Activated CD4-positive, alpha-beta T cell treated with anti-CD3 and anti-CD28 coated beads, Interleukin-2, amount 10 ng/mL, durations not matched to agents 7 days and 5 days (primary cell): ENCODE measurements at regions not wholly inside any gene's neighbourhood (a gene's known extent, or its start where the extent isn't known, plus 50 kb on each side); places are given as distances from the start of the nearest gene placed in this dataset.
"Not testable (repeated sequence)": the region's sequence is repeated elsewhere in the genome, so short reads cannot be mapped to it uniquely, and the experiment has no call there.

Source experiments
- CTCF ChIA-PET: fragments of 350-600 bp; sonication (Branson Sonifier 250); formaldehyde crosslinking; loops from one replicate; lab custom pipeline; 2021; ENCODE audit warnings: antibody characterized with exemption; lab: Charles Lee
- POLR2A ChIA-PET: fragments of 350-600 bp; sonication (Branson Sonifier 250); formaldehyde crosslinking; loops from one replicate; lab custom pipeline; 2021; ENCODE audit warnings: antibody characterized with exemption; lab: Charles Lee
- DNase-seq: peaks from one replicate; pipeline ENCODE4 v3.0.0-alpha.2; 2020
- H3K27ac Mint-ChIP-seq: one replicate; pipeline ENCODE4 v1.8.0; 2021; ENCODE audit warnings: mild to moderate bottlenecking, moderate library complexity, mixed read lengths
- H3K27me3 Mint-ChIP-seq: one replicate; pipeline ENCODE4 v1.8.0; 2021; ENCODE audit warnings: mixed read lengths
- H3K36me3 Mint-ChIP-seq: one replicate; pipeline ENCODE4 v1.8.0; 2021; ENCODE audit warnings: low read depth, mixed read lengths
- H3K4me1 Mint-ChIP-seq: one replicate; pipeline ENCODE4 v1.8.0; 2021; ENCODE audit warnings: mixed read lengths
- H3K4me3 Mint-ChIP-seq: one replicate; pipeline ENCODE4 v1.8.0; 2021; ENCODE audit warnings: mild to moderate bottlenecking, moderate library complexity, mixed read lengths
- H3K9me3 Mint-ChIP-seq: one replicate; pipeline ENCODE4 v1.8.0; 2021; ENCODE audit warnings: mixed read lengths

DNA sequence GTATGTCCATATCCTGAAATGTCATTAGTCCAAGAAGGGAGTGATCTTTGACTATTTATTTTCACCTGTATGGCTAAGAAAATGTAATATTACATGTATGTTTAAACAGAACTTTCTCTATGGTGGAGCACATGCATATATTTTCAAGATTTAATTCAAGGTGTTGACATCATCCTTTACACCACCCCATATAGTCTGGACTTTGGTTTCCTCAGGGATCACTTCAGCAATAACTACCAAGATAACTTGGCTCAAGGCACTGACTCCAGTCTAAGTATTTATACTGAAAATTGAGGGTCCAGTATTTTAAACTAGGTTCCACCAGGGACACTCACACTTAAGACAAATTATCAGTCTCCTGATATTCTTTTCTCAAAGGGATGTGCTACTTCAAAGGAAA is 660.6 kb downstream of the EFNB2 start:
- ChIA-PET CTCF (no interaction called here), POLR2A (no interaction called here)
- Mint-ChIP-seq H3K27me3 (no peaks in the 10 kb centered on the region), H3K4me3 (no peak overlapping the region), H3K27ac (no peak overlapping the region), H3K4me1 (no peaks in the 10 kb centered on the region), H3K36me3 (no peaks in the 10 kb centered on the region), H3K9me3 (no peaks in the 10 kb centered on the region)
- DNase-seq: no peak

GRCh38 chr13:105871768-105872167 is 663.7 kb downstream of the EFNB2 start:
- no peaks in the 10 kb centered on the region for H3K9me3 Mint-ChIP-seq
- H3K27me3 Mint-ChIP-seq: no peaks in the 10 kb centered on the region
- POLR2A ChIA-PET: no interaction called here
- CTCF ChIA-PET: no interaction called here
- H3K4me1 Mint-ChIP-seq: no peaks in the 10 kb centered on the region
- no peaks in the 10 kb centered on the region for H3K36me3 Mint-ChIP-seq
- no peak overlapping the region for H3K4me3 Mint-ChIP-seq
- H3K27ac Mint-ChIP-seq: no peak overlapping the region
- no peak for DNase-seq

DNA sequence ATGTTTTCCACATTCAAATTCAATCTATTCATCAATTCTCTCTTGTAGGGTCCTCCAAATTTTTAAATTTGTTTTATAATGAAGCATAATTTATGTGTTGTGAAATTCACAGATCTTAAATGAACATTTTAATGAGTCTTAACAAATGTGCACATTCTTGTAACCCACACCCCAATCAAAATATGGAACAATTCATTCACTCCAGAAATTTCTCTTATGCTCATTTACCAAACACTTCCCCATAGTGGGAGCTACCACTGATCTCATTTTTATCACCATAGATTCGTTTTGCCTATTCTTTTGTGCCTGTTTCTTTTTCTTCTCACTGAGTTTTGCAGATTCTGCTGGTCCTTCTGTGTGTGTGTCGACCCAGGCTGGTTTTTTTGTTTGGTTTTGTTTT is 664.1 kb downstream of the EFNB2 start:
- no peaks in the 10 kb centered on the region for H3K27me3 Mint-ChIP-seq
- ChIA-PET CTCF (no interaction called here), POLR2A (no interaction called here)
- H3K36me3 Mint-ChIP-seq: no peaks in the 10 kb centered on the region
- H3K27ac Mint-ChIP-seq: no peak overlapping the region
- no peak for DNase-seq
- H3K9me3 Mint-ChIP-seq: no peaks in the 10 kb centered on the region
- no peaks in the 10 kb centered on the region for H3K4me1 Mint-ChIP-seq
- no peak overlapping the region for H3K4me3 Mint-ChIP-seq

GRCh38 chr13:105863300-105863920 is 672.1 kb downstream of the EFNB2 start:
- POLR2A ChIA-PET: no interaction called here
- CTCF ChIA-PET: interaction anchor here (1.3 kb wide), 1 partner anchor 118 kb away, joined by 3 read pairs; no protein-coding TSS in a partner anchor
- Mint-ChIP-seq H3K36me3 (no peaks in the 10 kb centered on the region), H3K27me3 (no peaks in the 10 kb centered on the region), H3K9me3 (no peaks in the 10 kb centered on the region), H3K4me3 (no peak overlapping the region), H3K4me1 (no peaks in the 10 kb centered on the region), H3K27ac (no peak overlapping the region)
- no peak for DNase-seq

DNA sequence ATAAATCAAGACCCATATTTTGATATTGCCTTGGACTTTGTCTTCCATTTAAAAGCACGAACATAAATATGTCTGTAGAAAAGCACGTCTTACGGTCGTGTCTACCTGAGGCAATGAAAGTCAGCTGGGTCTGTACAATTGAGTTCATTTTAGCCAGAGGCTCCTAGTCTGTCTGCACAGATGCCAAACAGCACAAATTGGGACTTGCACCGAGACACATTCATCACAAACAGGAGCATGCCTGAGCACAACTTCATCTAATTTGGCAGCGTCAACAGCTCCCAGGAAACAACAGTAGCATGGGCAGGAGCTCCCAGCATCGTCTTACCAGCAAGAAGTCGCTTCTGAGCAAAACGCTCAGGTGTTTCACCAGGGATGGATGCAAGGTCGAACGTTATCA is 687.0 kb downstream of the EFNB2 start:
- CTCF ChIA-PET: no interaction called here
- Mint-ChIP-seq H3K9me3 (no peaks in the 10 kb centered on the region), H3K4me3 (no peak overlapping the region)

GRCh38 chr13:105847527-105848291 is 687.8 kb downstream of the EFNB2 start:
- no peaks in the 10 kb centered on the region for H3K9me3 Mint-ChIP-seq
- ChIA-PET CTCF (no interaction called here), POLR2A (no interaction called here)
- H3K4me1 Mint-ChIP-seq: no peaks in the 10 kb centered on the region
- no peak for DNase-seq
- H3K36me3 Mint-ChIP-seq: no peaks in the 10 kb centered on the region
- no peaks in the 10 kb centered on the region for H3K27me3 Mint-ChIP-seq
- no peak overlapping the region for H3K4me3 Mint-ChIP-seq
- H3K27ac Mint-ChIP-seq: no peak overlapping the region

More for the DNA sequence above, 687.0 kb downstream of the EFNB2 start:
- POLR2A ChIA-PET: no interaction called here
- Mint-ChIP-seq H3K27me3 (no peaks in the 10 kb centered on the region), H3K4me1 (no peaks in the 10 kb centered on the region), H3K36me3 (no peaks in the 10 kb centered on the region), H3K27ac (no peak overlapping the region)
- DNase-seq: no peak

GRCh38 chr13:105846923-105847322 is 688.5 kb downstream of the EFNB2 start:
- H3K4me3 Mint-ChIP-seq: no peak overlapping the region
- no peaks in the 10 kb centered on the region for H3K4me1 Mint-ChIP-seq
- H3K36me3 Mint-ChIP-seq: no peaks in the 10 kb centered on the region
- CTCF ChIA-PET: no interaction called here
- H3K9me3 Mint-ChIP-seq: no peaks in the 10 kb centered on the region
- no peak for DNase-seq
- POLR2A ChIA-PET: no interaction called here
- H3K27ac Mint-ChIP-seq: no peak overlapping the region
- no peaks in the 10 kb centered on the region for H3K27me3 Mint-ChIP-seq

DNA sequence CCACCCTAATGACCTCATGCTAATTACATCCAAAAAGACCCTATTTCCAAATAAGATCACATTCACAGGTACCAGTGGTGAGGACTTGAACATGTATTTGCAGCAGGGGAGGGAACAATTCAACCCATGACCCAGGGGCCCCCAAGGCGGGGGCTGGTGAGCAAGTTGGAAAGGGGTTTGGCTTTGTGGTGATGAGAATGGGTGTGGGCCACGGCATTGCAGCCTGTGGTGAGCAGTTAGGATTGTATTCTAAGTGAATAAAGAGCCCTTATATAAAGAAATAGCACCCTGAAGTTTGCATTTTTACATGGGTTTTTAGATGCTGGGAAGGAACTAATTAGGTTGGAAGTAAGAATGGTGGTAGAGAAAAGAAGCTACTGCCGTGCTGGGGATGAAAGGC is 694.2 kb downstream of the EFNB2 start:
- H3K27me3 Mint-ChIP-seq: no peaks in the 10 kb centered on the region
- no peaks in the 10 kb centered on the region for H3K36me3 Mint-ChIP-seq
- ChIA-PET POLR2A (no interaction called here), CTCF (no interaction called here)
- H3K4me1 Mint-ChIP-seq: no peaks in the 10 kb centered on the region
- DNase-seq: no peak
- H3K4me3 Mint-ChIP-seq: no peak overlapping the region
- no peak overlapping the region for H3K27ac Mint-ChIP-seq
- no peaks in the 10 kb centered on the region for H3K9me3 Mint-ChIP-seq

GRCh38 chr13:105838231-105838630 is 697.2 kb downstream of the EFNB2 start:
- ChIA-PET CTCF (no interaction called here), POLR2A (no interaction called here)

GRCh38 chr13:105837295-105837694 is 698.2 kb downstream of the EFNB2 start:
- H3K4me1 Mint-ChIP-seq, CTCF ChIA-PET, DNase-seq, H3K27ac Mint-ChIP-seq, POLR2A ChIA-PET, H3K9me3 Mint-ChIP-seq, H3K36me3 Mint-ChIP-seq, H3K4me3 Mint-ChIP-seq, H3K27me3 Mint-ChIP-seq: not testable (repeated sequence)

More at GRCh38 chr13:105838231-105838630, 697.2 kb downstream of the EFNB2 start:
- no peak overlapping the region for H3K4me3 Mint-ChIP-seq
- no peaks in the 10 kb centered on the region for H3K4me1 Mint-ChIP-seq
- H3K36me3 Mint-ChIP-seq: no peaks in the 10 kb centered on the region
- no peak for DNase-seq
- H3K9me3 Mint-ChIP-seq: no peaks in the 10 kb centered on the region
- no peaks in the 10 kb centered on the region for H3K27me3 Mint-ChIP-seq
- H3K27ac Mint-ChIP-seq: no peak overlapping the region

- Mint-ChIP-seq H3K4me1 (no peaks in the 10 kb centered on the region), H3K27me3 (no peaks in the 10 kb centered on the region), H3K27ac (no peak overlapping the region), H3K9me3 (no peaks in the 10 kb centered on the region), H3K36me3 (no peaks in the 10 kb centered on the region), H3K4me3 (no peak overlapping the region)
- no peak for DNase-seq
- POLR2A ChIA-PET: no interaction called here
- CTCF ChIA-PET: no interaction called here
These were observed 704.6 kb downstream of the EFNB2 start for GRCh38 chr13:105830821-105831220.

GRCh38 chr13:105827111-105827809 is 708.2 kb downstream of the EFNB2 start:
- H3K4me1 Mint-ChIP-seq: no peaks in the 10 kb centered on the region
- POLR2A ChIA-PET: no interaction called here
- H3K27me3 Mint-ChIP-seq: no peaks in the 10 kb centered on the region
- H3K9me3 Mint-ChIP-seq: no peaks in the 10 kb centered on the region
- no peak overlapping the region for H3K27ac Mint-ChIP-seq
- no peaks in the 10 kb centered on the region for H3K36me3 Mint-ChIP-seq
- no peak for DNase-seq
- H3K4me3 Mint-ChIP-seq: no peak overlapping the region
- CTCF ChIA-PET: no interaction called here

GRCh38 chr13:105825071-105825470 is 710.4 kb downstream of the EFNB2 start:
- ChIA-PET POLR2A (no interaction called here), CTCF (no interaction called here)
- Mint-ChIP-seq H3K9me3 (no peaks in the 10 kb centered on the region), H3K4me3 (no peak overlapping the region), H3K27ac (no peak overlapping the region), H3K36me3 (no peaks in the 10 kb centered on the region), H3K4me1 (no peaks in the 10 kb centered on the region), H3K27me3 (no peaks in the 10 kb centered on the region)
- no peak for DNase-seq
